HG03097 (cell line): ENCODE measurements at regions not wholly inside any gene's neighbourhood (a gene's known extent, or its start where the extent isn't known, plus 50 kb on each side); places are given as distances from the start of the nearest gene placed in this dataset.

ENCODE experiments used
- ATAC-seq: cut with Tn5 transposase; IDR thresholded peaks from one replicate; pipeline ENCODE4 v1.9.1; 2021; ENCODE audit not compliant: unreplicated experiment, low FRiP score

DNA sequence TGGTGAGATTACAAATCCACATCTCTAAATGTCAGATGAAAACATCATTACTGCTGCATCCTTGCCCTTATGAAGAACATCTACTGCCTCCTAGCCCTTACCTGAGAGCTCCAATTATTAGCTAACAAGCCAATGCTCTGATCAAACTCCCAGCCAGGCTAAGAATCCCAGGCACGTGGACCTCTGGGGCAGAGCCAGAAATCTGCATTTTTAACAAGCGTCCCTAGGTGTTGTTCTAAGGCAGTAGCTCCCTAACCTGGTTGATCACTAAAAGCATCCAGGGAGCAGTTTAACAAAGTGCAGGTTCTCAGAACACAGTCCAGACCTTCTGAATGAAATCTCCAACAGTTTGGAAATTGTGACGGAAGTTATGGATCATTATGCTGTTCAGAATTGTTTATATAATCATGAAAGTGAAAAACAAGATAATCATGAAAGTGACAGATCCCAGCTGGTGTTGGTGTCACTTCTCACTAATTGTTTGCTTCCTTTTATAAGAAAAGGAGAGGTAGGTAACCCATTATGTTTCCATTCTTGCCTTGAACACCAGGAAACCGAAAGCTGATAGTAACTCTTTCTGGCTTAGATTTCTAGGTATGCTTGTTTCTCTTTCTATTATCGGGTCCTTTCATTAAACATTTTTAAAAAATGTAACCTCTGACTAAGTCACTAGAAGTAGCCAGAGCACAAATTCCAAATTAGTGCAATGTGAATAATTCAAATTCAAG, 216.5 kb upstream of the NR4A3 start:
- ATAC-seq = no peak

DNA sequence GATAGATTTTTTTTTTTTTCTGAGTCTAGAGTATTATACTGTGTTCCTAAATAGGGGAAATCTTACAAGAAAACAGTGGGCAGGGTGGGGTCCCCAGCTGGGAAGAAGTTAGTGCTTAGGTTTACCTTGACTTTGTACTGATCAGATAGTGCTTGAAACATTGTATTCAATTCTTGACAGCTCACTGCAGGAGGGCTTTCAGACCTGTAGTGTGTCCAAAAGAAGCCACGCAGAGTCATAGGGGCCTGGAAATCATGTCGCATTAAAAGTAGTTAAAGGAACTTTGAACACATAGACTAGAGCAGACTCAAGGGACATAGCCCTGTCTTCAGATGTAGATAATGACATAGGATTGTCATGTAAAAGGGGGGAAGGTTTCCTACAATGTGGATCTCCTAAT, 215.4 kb upstream of the NR4A3 start:
- no peak for ATAC-seq

DNA sequence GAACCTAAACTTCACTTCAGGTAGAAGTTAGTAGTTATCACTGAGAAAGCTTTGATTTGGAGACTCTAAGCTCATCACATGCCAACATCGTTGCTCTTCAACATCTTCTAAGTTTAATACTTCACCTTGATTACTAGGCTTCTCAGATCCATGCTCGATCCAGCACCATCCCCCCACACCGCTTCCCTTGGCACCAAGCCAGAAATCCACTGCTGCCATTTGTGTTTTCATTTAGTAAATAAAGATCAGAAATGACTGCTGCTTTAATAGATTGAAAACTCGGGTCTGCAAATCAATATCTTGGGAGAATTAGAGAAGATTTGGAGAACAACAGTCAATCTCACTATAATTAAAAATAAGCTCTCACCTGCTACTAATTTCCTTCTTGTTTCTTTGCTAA, 214.7 kb upstream of the NR4A3 start:
- no peak for ATAC-seq

DNA sequence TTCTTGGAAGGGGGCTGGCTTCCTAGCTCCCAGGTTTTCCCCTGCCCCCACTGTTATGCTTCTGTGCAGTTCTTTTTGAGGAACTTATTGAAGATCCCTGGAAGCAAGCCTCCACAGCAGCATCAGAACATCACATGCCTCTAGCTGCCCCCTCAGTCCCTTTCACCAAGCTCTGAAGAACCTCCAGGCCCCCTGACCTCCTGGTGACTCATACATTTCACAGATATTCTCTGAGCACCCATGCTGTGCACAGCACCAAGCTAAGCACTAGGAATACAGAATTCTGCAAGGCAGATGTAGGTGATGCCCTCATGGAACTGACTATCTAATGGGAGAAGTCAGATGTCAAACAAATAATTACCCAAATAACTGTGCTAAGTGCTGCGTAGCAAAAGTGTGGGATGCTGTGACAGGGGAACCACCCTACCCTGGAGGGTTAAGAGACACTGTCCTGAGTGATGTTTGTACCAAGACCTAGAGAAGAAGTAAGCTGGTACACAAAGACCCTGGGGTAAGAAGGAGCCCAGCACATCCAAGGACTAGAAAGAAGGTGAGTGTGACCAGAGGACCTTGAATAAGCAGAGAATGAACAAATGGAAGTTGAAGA, 213.7 kb upstream of the NR4A3 start:
- no peak for ATAC-seq

DNA sequence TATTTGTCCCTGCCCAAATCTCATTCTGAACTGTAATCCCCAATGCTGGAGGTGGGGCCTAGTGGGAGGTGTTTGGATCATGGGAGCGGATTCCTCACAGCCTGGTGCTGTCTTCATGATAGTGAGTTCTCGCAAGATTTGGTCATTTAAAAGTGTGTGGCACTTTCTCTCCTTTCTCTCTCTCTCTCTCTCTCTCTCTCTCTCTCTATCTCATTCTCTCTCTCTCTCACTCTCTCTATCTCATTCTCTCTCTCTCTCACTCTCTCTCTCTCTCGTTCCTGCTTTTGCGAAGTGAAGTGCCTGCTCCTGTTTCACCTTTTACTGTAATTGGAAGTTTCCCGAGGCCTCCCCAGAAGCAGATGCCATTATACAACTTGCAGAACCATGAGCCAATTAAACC, 207.3 kb upstream of the NR4A3 start:
- ATAC-seq = no peak

DNA sequence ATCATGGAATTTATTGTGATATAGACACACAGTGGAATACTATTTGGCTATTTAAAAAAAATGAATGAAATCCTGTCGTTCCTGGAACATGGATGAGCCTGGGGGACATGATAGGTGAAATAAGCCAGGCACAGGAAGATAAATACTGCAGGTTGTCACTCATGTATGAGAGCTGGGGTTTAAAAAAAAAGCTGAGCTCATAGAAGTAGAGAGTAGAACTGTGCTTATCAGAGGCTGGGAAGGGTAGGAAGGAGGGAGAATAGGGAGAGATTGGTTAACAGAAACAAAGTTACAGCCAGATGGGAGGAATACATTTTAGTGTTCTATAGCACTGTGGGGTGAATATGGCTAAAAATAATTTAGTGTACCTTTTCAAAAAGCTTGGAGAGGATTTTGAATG, 200.6 kb upstream of the NR4A3 start:
- no peak for ATAC-seq

DNA sequence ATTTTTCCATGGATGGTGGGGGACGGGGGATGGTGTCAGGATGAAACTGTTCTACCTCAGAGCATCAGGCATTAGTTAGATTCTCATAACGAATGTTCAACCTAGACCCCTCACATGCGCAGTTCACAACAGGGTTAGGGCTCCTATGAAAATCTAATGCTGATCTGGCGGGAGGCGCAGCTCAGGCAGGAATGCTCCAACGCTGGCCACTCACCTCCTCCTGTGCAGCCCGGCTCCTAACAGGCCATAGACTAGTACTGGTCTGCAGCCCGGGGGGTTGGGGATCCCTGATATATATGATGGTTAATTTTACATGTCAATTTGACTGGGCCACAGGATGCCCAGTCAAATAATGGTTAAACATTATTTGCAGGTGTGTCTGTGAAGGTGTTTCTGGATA, 199.0 kb upstream of the NR4A3 start:
- no peak for ATAC-seq

DNA sequence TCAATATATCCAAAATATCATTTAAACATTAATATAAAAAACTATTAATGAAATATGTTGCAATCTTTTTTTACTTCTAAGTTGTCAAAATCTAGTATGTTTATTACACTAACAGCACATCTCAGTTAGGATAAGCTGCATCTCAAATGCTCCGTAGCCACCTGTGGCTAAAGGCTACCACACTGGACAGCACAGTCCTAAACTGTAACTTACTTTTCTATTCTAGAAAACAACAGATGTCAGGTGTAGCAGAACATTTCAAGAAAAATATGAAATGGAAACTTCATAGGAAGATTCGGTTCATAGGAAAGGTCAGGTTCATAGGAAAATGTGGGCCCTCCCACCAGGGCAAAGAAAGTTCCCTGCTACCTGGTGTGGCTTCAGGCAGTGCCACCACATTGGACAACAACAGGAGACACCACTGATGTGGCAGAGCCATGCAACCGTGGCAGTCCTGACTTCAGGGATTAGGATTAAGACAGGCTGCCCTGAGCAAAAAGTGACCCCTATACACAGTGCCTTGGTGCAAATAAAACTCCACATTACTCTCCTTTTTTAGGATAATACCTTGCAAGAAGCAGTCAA, 197.8 kb upstream of the NR4A3 start:
- ATAC-seq = no peak

DNA sequence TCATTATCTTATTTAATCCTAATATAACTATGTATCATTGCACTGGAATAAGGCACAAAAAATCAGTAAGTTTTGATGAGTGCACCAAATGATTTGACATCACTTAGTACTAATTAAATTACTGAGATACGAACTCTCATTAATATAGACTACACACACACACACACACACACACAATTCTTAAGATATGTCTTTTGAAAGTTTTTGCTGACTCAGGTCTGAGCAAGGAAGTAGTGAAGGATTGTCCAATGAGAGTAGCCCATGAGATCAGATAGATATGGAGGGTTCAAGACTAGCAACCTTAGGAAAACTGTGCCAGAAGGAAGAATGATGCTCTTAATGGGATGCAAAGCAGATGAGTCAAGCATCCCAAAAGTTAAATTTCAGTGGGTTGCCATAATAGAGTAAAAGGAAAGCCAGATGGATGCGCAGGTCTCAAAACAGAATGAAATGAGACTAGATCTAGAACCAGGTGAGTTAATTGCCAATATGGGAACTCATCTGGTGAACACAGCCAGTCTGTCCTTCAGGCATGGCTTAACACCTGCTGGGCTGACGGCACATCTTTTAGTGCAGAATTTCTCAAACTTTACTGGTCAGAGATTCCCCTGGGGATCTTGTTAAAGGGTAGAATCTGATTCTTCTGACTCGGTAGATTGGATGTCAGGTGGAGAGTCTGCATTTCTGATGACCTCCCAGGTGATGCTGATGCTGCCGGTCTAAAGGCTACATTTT, 197.0 kb upstream of the NR4A3 start:
- ATAC-seq = no peak

DNA sequence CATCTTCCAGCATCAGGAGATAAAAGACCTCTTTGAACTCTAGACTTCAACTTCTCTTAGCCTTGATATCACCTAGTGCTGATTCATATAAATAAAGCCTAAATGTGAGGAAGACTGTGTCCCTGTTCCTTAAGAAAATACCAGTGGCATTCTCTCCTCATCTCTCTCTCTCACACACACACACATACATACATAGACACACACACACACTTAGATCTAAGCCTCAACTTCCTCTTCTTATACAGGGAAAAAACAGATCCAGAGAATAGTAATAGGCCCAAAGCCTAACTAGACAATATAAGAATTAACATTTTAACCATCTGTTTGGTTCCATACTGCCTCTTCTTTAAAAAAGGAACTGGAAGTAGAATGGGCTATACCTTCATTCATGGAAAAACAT, 195.3 kb upstream of the NR4A3 start:
- no peak for ATAC-seq

DNA sequence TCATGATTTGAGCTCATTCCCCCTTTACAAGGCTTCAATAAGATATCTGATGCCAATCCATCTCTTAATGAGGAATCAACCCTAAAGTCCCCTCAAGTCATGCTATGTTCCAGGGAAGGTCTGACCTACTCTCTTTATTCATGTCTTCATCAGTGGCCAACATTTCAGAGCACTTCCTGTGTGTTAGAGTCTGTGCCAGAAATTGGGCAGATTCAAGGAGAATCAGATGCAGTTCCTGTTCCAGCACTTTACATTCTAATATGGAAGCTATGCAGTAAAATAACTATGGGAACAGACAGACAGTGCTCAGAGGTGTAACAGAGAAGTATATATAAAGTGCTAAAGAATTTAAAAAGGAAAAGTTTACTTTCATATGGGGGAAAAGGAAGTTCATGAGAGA, 193.4 kb upstream of the NR4A3 start:
- ATAC-seq = no peak

DNA sequence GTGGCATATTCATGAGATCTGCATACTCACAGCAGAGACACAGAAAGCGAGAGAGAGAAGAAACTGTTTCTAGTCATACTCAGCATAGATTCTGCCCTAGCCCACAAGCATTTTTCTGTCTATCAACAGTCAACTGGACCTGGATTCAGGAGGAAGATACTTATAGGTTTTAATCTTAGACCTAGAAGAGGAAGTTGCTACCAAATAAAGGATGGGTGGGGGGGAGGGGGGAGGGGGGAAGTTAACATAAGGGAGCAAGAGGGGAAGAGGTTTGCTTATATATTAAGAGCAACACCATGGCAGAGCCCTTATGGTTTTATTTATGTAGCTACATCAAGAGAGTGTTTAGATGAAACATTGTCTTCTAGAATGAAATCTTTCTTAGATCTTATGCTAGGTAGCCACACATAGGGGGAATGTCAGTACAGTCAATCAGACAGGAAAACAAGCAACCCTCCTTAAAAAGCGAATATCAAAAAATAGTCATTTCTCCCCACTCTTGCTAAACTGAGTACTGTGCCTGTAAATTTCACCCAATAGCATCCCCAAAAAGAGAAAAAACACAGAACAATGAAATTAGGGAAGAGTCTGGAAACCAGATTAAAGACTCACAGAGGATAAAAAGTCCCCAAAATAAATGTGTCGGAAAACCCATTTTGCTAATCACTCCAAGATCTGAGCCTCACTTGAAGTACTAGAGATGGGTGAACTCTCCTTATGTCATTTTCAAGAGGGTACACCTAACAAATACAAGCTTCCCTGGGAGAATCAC, 192.7 kb upstream of the NR4A3 start:
- no peak for ATAC-seq

DNA sequence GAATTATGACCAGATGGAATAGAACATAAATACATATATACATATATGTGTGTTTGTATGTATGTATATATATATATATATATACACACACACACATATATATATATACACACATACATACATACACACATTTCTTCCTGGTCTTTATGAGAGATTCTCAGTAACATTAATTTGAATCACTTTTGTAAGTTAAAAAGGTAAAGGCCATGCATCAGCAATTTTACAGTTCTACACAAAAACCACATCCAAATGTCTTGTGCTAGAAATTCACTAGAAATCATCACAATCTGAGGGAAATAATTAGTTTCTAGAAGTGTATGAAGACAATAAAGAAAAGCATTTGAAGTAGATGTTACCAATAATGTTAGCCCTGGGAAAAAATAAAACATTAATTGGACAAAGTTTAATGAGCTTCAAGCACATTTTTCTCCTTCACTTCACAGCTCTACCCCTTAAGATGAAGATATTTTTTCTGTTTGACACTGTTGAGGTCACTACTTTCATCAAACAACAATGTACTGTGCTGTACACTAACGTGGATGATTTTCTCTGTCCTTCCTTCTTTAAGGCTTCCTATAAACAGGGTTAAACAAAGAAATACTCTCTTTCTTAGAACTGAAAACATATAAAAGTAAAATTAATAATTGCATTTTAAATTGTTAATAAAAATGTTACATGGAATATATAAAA, 189.2 kb upstream of the NR4A3 start:
- no peak for ATAC-seq

DNA sequence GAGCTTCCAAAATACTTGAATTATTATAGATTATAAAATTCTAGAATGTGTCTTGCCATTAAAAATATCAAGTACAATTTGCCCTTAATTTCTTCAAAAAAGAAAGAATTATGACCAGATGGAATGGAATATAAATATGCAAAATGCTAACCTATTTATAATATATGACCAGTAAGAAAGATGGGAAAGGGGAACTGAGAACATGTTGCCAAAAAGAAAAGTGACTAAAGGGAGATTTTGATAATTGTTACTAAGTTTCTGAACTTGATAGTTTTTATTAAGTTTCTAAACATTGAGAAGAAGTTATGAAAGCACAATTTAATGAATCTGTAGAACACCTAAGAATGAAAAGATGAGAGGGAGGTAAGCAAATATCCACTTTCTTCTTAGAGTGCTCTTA, 188.4 kb upstream of the NR4A3 start:
- ATAC-seq = no peak

DNA sequence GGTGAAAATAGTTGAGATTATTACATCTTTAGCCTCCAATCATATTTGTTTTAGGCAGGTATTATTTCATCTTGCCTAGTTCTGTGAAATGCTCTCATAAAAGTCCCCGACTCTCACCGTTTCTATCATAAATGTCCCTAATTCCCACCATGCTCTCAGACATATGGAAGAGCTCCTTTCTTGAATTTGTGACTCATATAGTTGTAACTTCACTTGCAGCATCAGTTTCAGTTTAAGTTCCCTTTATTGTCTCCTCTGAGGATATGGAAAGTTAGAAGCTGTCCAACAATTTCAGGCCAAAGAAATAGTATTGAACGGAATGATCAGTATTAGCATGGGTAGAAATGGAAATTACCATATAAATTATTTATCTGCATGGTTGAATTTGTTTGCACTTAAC, 187.5 kb upstream of the NR4A3 start:
- no peak for ATAC-seq

DNA sequence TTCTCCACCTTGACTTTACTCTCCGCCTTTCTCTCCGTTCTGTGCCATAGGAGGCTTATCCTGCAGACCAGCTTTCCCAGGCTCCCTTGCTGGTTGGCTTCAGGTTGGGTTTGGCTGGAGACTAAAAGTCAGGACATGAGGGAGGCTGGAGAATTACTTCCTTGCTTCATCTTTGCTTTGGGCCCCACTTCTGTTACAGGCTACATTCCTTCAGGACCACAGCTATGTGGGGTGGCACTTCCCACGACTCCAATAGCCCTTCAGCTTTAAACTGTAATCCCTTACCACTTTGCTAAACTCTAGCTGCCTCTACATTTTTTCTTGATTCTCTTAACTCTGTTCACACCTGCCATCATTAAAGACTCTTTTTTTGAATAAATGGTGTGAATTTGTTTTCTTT, 186.7 kb upstream of the NR4A3 start:
- no peak for ATAC-seq

DNA sequence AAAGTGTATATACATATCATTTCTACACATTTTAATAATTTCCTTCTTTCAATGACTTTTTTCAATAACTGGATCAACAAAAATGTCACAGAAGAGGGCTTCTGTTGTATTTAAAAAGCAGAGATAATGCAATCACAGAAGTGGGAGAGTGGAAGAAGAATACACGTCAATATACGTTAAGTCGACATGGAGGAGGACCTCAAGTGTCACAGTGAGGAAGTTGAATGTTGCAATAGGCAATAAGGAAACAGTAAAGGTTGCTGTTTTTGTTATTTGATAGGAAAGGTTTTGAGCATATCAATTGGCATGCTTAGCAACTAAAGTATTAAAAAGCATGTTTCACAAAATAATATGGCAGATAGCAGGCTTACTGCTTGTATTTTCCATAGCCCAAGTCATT, 184.0 kb upstream of the NR4A3 start:
- no peak for ATAC-seq

DNA sequence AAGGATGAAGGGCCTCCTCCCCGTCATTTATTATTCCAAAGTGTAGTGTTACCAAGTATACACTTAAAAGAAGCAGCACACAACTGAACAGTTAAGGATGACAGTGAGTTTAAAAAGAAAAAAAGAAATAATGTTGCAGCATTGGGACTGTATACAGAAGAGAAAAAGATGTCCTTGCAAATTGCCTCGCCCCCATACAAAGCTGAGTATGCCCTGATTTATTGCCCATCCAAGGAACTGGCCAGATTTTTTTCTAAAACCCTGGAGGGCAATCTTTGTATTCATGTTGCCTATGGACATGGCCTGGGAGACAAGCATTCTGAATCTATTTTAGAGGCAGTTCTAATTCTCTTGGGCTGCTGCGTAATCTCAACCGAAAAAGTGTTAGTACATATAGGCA, 182.7 kb upstream of the NR4A3 start:
- no peak for ATAC-seq

DNA sequence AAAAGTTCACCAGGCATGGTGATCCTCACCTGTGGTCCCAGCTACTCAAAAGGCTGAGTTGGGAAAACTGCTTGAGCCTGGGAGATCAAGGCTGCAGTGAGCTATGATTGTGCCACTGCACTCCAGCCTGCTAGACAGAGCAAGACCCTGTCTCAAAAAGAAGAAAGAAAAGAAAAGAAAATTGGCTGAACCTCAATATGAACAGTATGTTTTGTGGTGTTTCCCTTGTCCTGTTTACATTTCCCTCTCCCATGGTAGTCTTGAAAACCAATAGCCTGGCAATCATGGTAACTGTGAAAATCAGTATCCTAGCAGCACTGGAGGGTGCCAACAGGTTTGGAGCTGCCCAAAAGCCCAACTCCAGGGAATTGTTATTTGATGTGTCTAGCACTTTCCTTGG, 174.1 kb upstream of the NR4A3 start:
- ATAC-seq = no peak

DNA sequence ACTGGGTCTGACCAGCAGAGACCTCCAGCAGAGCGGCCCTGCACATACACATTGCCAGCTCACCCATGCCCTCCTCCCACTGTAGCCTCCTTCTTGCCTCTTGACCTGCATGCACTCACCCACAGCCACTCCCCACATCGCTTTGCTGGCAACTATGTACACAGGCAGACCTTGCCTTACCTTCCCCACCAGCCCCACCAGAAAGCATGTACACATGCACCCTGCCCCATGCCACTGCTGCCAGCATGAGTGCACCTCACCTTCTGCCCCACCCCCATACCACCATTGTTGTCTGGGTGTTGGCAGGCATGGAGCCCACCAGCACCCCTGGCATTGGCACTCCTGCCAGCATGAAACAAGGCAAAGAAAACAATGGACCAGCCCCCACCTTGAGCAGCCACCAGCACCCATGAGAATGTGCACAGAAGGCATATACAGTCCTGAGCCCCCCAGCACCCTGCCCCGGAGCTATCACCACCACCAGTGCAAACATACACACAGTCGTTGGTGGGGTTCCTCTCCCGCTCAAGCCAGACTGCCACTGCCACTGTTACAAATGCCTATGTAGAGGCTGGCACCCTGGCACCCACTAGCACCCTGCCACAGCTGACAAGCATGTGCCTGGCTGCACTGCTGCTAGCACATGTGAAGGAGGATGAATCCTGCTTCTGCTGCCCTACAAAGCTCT, 171.4 kb upstream of the NR4A3 start:
- no peak for ATAC-seq
